ENCODE measurements at regions not wholly inside any gene's neighbourhood (a gene's known extent, or its start where the extent isn't known, plus 50 kb on each side); places are given as distances from the start of the nearest gene placed in this dataset.

DNA sequence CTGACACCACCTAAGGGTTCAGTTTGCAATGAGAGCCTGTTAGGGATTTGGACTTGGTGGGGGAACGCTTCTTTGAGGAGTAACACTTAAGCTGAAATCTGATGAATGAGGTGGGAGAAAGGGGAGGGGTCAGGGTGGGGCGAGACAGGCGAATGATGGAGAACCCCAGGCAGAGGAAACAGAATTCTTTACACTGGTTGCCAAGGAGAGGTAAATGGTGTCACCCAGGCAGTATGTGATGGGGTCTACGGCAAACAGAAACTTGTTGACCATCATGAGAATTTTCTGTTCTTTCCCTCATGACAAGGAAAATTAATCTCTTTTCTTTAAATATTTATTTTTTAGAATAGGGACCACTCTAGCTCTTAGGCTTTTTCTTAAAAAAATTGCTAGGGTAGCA lies 157.2 kb upstream of the MITF start:
- H3K27ac Mint-ChIP-seq = no peak overlapping the region
- DNase-seq (no peak), ATAC-seq (no peak)
- H3K9me3 Mint-ChIP-seq = peaks cover 3 to 37% (median 11%) of the 10 kb centered on the region in 9 donors
- H3K36me3 Mint-ChIP-seq = peaks cover 0 to 12% (median 0%) of the 10 kb centered on the region in 3 donors
- POLR2A ChIA-PET = no interaction called here
- H3K4me3 Mint-ChIP-seq = no peak overlapping the region
- H3K27me3 Mint-ChIP-seq = peaks cover 0 to 10% (median 8%) of the 10 kb centered on the region in 5 donors
- H3K4me1 Mint-ChIP-seq = no peaks in the 10 kb centered on the region

- Mint-ChIP-seq H3K9me3 (peaks cover 2 to 14% (median 5%) of the 10 kb centered on the region in 9 donors), H3K27me3 (peaks cover 0 to 11% (median 9%) of the 10 kb centered on the region in 5 donors), H3K4me1 (no peaks in the 10 kb centered on the region), H3K27ac (no peak overlapping the region), H3K36me3 (no peaks in the 10 kb centered on the region), H3K4me3 (no peak overlapping the region)
- DNase-seq (no peak), ATAC-seq (no peak)
- POLR2A ChIA-PET = no interaction called here
Observed at GRCh38 chr3:69579306-69580041, 159.8 kb upstream of the MITF start.

GRCh38 chr3:69569520-69569919 lies 169.7 kb upstream of the MITF start:
- Mint-ChIP-seq H3K4me3 (no peak overlapping the region), H3K9me3 (peaks cover 0 to 21% (median 4%) of the 10 kb centered on the region in 9 donors), H3K27ac (no peak overlapping the region), H3K27me3 (peaks cover 6 to 18% (median 12%) of the 10 kb centered on the region in 5 donors), H3K36me3 (peaks cover 0 to 5% (median 0%) of the 10 kb centered on the region in 3 donors), H3K4me1 (peaks cover 0 to 1% (median 0%) of the 10 kb centered on the region in 4 donors)
- DNase-seq (no peak), ATAC-seq (no peak)
- POLR2A ChIA-PET = no interaction called here

- Mint-ChIP-seq H3K4me3 (no peak overlapping the region), H3K4me1 (peaks cover 0 to 1% (median 0%) of the 10 kb centered on the region in 4 donors), H3K9me3 (peaks cover 0 to 21% (median 4%) of the 10 kb centered on the region in 9 donors), H3K36me3 (peaks cover 0 to 5% (median 0%) of the 10 kb centered on the region in 3 donors), H3K27me3 (peaks cover 6 to 18% (median 12%) of the 10 kb centered on the region in 5 donors), H3K27ac (no peak overlapping the region)
- POLR2A ChIA-PET = no interaction called here
- DNase-seq (no peak), ATAC-seq (no peak)
Observed at GRCh38 chr3:69568951-69569350, 170.3 kb upstream of the MITF start.

GRCh38 chr3:69568458-69568857 lies 170.8 kb upstream of the MITF start:
- no peak overlapping the region for H3K27ac Mint-ChIP-seq
- POLR2A ChIA-PET = no interaction called here
- H3K27me3 Mint-ChIP-seq = peaks cover 6 to 18% (median 12%) of the 10 kb centered on the region in 5 donors

GRCh38 chr3:69567710-69568052 lies 171.6 kb upstream of the MITF start:
- POLR2A ChIA-PET = no interaction called here
- Mint-ChIP-seq H3K4me3 (no peak overlapping the region), H3K4me1 (peaks cover 0 to 1% (median 0%) of the 10 kb centered on the region in 4 donors), H3K36me3 (peaks cover 0 to 5% (median 0%) of the 10 kb centered on the region in 3 donors), H3K27me3 (peaks cover 6 to 18% (median 12%) of the 10 kb centered on the region in 5 donors), H3K27ac (no peak overlapping the region), H3K9me3 (peaks cover 0 to 14% (median 4%) of the 10 kb centered on the region in 9 donors)
- ATAC-seq = no peak
- DNase-seq = no peak

More at GRCh38 chr3:69568458-69568857, 170.8 kb upstream of the MITF start:
- ATAC-seq = no peak
- H3K9me3 Mint-ChIP-seq = peaks cover 0 to 21% (median 4%) of the 10 kb centered on the region in 9 donors
- DNase-seq = no peak
- H3K4me3 Mint-ChIP-seq = no peak overlapping the region
- H3K4me1 Mint-ChIP-seq = peaks cover 0 to 1% (median 0%) of the 10 kb centered on the region in 4 donors
- H3K36me3 Mint-ChIP-seq = peaks cover 0 to 5% (median 0%) of the 10 kb centered on the region in 3 donors

DNA sequence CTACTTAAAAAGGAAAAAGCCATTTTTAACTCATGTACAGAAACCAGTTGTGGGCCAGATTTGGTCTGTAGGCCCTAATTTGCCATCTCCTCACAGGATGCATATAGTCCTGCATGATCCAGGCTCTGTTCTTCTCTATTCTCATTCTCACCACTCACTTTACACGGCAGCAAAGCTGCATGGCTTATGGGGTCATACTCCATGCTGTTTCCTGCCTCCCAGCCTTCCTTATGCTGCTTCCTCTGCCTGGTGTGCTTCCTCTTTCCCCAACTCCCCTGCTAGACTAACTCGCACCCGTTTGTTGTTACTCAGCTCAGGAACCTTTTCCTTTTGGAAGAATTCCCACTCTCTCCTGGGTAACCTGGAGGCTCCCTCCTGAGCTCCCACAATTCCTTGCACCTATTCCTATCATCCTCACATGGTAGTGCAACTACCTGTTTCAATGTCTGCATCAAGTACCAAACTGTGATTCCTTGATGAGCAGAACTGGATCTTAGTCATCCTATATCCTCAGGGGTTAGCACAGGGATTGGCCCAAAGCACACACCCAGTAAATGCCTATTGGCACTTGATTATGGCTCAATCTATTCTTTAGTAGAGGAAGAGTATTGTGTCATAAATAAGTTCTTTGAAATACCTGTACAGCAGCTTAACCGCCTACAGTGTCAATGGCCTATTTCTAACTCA lies 172.1 kb upstream of the MITF start:
- Mint-ChIP-seq H3K36me3 (peaks cover 0 to 5% (median 0%) of the 10 kb centered on the region in 3 donors), H3K4me3 (no peak overlapping the region), H3K4me1 (peaks cover 0 to 1% (median 0%) of the 10 kb centered on the region in 4 donors), H3K27me3 (peaks cover 6 to 18% (median 12%) of the 10 kb centered on the region in 5 donors), H3K27ac (no peak overlapping the region), H3K9me3 (peaks cover 0 to 10% (median 4%) of the 10 kb centered on the region in 9 donors)
- POLR2A ChIA-PET = no interaction called here
- DNase-seq (no peak), ATAC-seq (no peak)

DNA sequence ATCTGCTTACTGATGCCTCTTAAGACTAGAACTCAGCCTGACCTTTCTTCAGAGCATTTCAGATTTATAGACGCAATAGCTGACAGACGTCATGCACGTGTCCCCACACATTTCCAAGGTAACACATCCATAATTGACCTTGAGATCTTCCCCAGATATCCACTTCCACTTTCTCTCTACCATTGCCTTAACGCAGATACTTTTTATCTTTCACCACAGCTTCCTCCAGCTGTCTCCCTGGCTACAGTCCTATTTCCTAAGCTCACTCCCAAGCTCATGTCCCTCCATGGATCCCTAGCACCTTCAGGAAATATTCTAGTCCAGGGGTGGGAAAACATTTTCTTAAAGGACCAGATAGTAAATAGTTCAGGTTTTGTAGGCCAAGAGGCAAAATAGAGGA lies 173.0 kb upstream of the MITF start:
- H3K27me3 Mint-ChIP-seq = peaks cover 6 to 25% (median 12%) of the 10 kb centered on the region in 5 donors
- no peak overlapping the region for H3K4me3 Mint-ChIP-seq
- POLR2A ChIA-PET = no interaction called here
- DNase-seq (no peak), ATAC-seq (no peak)
- H3K27ac Mint-ChIP-seq = no peak overlapping the region
- peaks cover 0 to 10% (median 4%) of the 10 kb centered on the region in 9 donors for H3K9me3 Mint-ChIP-seq
- peaks cover 0 to 1% (median 0%) of the 10 kb centered on the region in 4 donors for H3K4me1 Mint-ChIP-seq
- peaks cover 0 to 5% (median 0%) of the 10 kb centered on the region in 3 donors for H3K36me3 Mint-ChIP-seq

- POLR2A ChIA-PET = no interaction called here
- Mint-ChIP-seq H3K9me3 (peaks cover 0 to 10% (median 3%) of the 10 kb centered on the region in 9 donors), H3K4me3 (no peak overlapping the region), H3K27ac (no peak overlapping the region), H3K27me3 (peaks cover 6 to 25% (median 12%) of the 10 kb centered on the region in 5 donors), H3K36me3 (peaks cover 0 to 5% (median 0%) of the 10 kb centered on the region in 3 donors), H3K4me1 (peaks cover 0 to 1% (median 0%) of the 10 kb centered on the region in 4 donors)
- ATAC-seq = no peak
- no peak for DNase-seq
Observed at GRCh38 chr3:69565316-69565715, 173.9 kb upstream of the MITF start.

DNA sequence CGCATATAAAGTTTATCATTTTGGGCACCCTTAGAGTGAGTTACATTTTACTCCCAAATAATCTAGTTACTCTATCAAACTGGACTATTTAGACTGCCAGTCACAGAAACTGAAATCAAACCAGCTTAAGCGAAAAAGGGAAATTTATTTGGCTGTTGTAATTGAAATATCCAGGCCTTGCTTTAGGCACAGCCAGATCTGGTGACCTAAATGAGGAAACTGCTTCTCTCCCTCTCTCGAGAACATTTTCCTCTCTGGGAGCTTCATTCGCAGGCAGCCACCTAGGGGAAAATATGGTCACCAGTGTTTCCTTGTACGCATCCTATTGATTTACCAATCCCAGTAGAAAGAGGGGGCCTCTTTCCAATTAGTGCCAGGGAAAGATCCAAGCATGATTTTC lies 175.3 kb upstream of the MITF start:
- Mint-ChIP-seq H3K27me3 (peaks cover 6 to 25% (median 11%) of the 10 kb centered on the region in 5 donors), H3K4me3 (no peak overlapping the region), H3K4me1 (peaks cover 0 to 1% (median 0%) of the 10 kb centered on the region in 4 donors), H3K36me3 (peaks cover 0 to 8% (median 0%) of the 10 kb centered on the region in 3 donors), H3K9me3 (peaks cover 0 to 10% (median 3%) of the 10 kb centered on the region in 9 donors), H3K27ac (no peak overlapping the region)
- no peak for ATAC-seq
- DNase-seq = no peak
- POLR2A ChIA-PET = no interaction called here

DNA sequence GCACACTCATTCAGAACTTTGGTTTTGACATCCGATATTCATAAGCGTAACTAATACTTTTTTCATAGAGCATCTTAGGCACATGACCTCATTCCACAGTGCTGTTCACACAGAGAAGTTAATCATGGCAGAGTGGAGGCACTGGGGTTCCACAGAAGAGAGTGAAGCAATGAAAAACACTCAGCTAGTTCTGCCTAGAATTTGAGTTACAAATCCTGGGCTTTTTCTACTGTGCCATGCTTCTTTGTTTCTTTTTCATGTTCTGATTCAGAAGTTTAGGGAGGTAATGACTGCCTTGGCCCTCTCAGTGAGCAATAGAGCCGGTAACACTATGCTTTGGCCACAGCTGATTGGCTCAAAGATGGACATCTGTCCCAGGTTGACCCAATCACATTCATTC lies 176.1 kb upstream of the MITF start:
- Mint-ChIP-seq H3K27me3 (peaks cover 6 to 25% (median 11%) of the 10 kb centered on the region in 5 donors), H3K4me1 (peaks cover 0 to 1% (median 0%) of the 10 kb centered on the region in 4 donors), H3K9me3 (peaks cover 0 to 10% (median 3%) of the 10 kb centered on the region in 9 donors), H3K36me3 (peaks cover 0 to 8% (median 0%) of the 10 kb centered on the region in 3 donors), H3K4me3 (no peak overlapping the region), H3K27ac (no peak overlapping the region)
- POLR2A ChIA-PET = no interaction called here
- ATAC-seq = no peak
- no peak for DNase-seq

- Mint-ChIP-seq H3K27ac (no peak overlapping the region), H3K9me3 (peaks cover 0 to 8% (median 3%) of the 10 kb centered on the region in 9 donors), H3K4me3 (no peak overlapping the region), H3K27me3 (peaks cover 5 to 18% (median 7%) of the 10 kb centered on the region in 5 donors), H3K36me3 (peaks cover 0 to 3% (median 0%) of the 10 kb centered on the region in 3 donors), H3K4me1 (peaks cover 0 to under 1% (median 0%) of the 10 kb centered on the region in 4 donors)
- ATAC-seq (no peak), DNase-seq (no peak)
- POLR2A ChIA-PET = no interaction called here
Observed at GRCh38 chr3:69562020-69562419, 176.1 kb upstream of the FRMD4B start.

GRCh38 chr3:69560818-69561217 lies 174.9 kb upstream of the FRMD4B start:
- peaks cover 0 to 7% (median 0%) of the 10 kb centered on the region in 5 donors for H3K27me3 Mint-ChIP-seq
- H3K9me3 Mint-ChIP-seq = peaks cover 0 to 4% (median 0%) of the 10 kb centered on the region in 9 donors
- H3K4me1 Mint-ChIP-seq = no peaks in the 10 kb centered on the region
- ATAC-seq (no peak), DNase-seq (no peak)
- peaks cover 0 to 3% (median 0%) of the 10 kb centered on the region in 3 donors for H3K36me3 Mint-ChIP-seq
- no peak overlapping the region for H3K4me3 Mint-ChIP-seq
- no peak overlapping the region for H3K27ac Mint-ChIP-seq
- POLR2A ChIA-PET = no interaction called here
